Suprapubic skin (tissue), 4 donors: ENCODE measurements at regions not wholly inside any gene's neighbourhood (a gene's known extent, or its start where the extent isn't known, plus 50 kb on each side); places are given as distances from the start of the nearest gene placed in this dataset.
"Not testable (repeated sequence)": the region's sequence is repeated elsewhere in the genome, so short reads cannot be mapped to it uniquely, and the experiment has no call there.

Experiments used
- DNase-seq, 2 donors: peaks; one replicate each; pipeline ENCODE4 v3.0.0-alpha.2; 2019; ENCODE audit warnings: low spot score in 2 of 2
- H3K27ac ChIP-seq: fragments of 200-600 bp; sonication (generic); one replicate; pipeline ENCODE4 v1.5.1; 2019
- H3K27me3 ChIP-seq: fragments of 200-600 bp; sonication (generic); one replicate; pipeline ENCODE4 v1.5.1; 2019
- H3K36me3 ChIP-seq: fragments of 200-600 bp; sonication (generic); one replicate; pipeline ENCODE4 v1.5.1; 2019
- H3K4me1 ChIP-seq: fragments of 200-600 bp; sonication (generic); one replicate; pipeline ENCODE4 v1.5.1; 2019
- H3K4me3 ChIP-seq: fragments of 200-600 bp; sonication (generic); one replicate; pipeline ENCODE4 v1.5.1; 2019; ENCODE audit warnings: mild to moderate bottlenecking
- H3K9me3 ChIP-seq: fragments of 200-600 bp; sonication (generic); one replicate; pipeline ENCODE4 v1.5.1; 2019
- EP300 ChIP-seq: sonication (generic); formaldehyde crosslinking; IDR thresholded peaks from one replicate; pipeline ENCODE4 v1.6.1; 2017; ENCODE audit warnings: antibody characterized with exemption
- POLR2A ChIP-seq, 2 donors: fragments of 450-650 bp; IDR thresholded peaks; one replicate each; pipeline ENCODE4 v1.6.1; 2017; ENCODE audit warnings: antibody characterized with exemption in 2 of 2, mild to moderate bottlenecking in 2 of 2, moderate library complexity in 2 of 2
- POLR2AphosphoS5 ChIP-seq, 3 donors: sonication (generic); formaldehyde crosslinking; IDR thresholded peaks; one replicate each; pipeline ENCODE4 v1.6.1; 2017; ENCODE audit warnings: antibody characterized with exemption in 3 of 3
- WGBS: methylation state at CpG from one replicate; pipeline ENCODE4 v1.1.5; 2018; 5-methylcytosine and 5-hydroxymethylcytosine counted together
- TF ChIP-seq, protein P1 (sequence below), 2 donors: fragments of 200-600 bp in 1 of 2; fragments of 450-650 bp in 1 of 2; sonication (generic) in 1 of 2; IDR thresholded peaks; one replicate each; pipeline ENCODE4 v1.5.1; 2016 to 2019; ENCODE audit warnings: antibody characterized with exemption in 2 of 2, mild to moderate bottlenecking in 1 of 2, moderate library complexity in 1 of 2

- Histone ChIP-seq H3K9me3 (no peaks in the 10 kb centered on the region), H3K4me1 (no peaks in the 10 kb centered on the region), H3K4me3 (no peak overlapping the region), H3K27ac (no peak overlapping the region), H3K36me3 (no peaks in the 10 kb centered on the region), H3K27me3 (no peaks in the 10 kb centered on the region)
- no peak for DNase-seq
- TF ChIP-seq POLR2AphosphoS5 (IDR thresholded peaks at IDR 0.05) (no peak), EP300 (no peak), POLR2A (IDR thresholded peaks at IDR 0.05) (no peak)
- TF ChIP-seq, protein P1, sequence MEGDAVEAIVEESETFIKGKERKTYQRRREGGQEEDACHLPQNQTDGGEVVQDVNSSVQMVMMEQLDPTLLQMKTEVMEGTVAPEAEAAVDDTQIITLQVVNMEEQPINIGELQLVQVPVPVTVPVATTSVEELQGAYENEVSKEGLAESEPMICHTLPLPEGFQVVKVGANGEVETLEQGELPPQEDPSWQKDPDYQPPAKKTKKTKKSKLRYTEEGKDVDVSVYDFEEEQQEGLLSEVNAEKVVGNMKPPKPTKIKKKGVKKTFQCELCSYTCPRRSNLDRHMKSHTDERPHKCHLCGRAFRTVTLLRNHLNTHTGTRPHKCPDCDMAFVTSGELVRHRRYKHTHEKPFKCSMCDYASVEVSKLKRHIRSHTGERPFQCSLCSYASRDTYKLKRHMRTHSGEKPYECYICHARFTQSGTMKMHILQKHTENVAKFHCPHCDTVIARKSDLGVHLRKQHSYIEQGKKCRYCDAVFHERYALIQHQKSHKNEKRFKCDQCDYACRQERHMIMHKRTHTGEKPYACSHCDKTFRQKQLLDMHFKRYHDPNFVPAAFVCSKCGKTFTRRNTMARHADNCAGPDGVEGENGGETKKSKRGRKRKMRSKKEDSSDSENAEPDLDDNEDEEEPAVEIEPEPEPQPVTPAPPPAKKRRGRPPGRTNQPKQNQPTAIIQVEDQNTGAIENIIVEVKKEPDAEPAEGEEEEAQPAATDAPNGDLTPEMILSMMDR (IDR thresholded peaks at IDR 0.05): no peak
- 94% methylated on average over 4 of the region's 4 CpGs for WGBS
Observed at GRCh38 chr2:14994721-14995120, 362.2 kb downstream of the LRATD1 start.

DNA sequence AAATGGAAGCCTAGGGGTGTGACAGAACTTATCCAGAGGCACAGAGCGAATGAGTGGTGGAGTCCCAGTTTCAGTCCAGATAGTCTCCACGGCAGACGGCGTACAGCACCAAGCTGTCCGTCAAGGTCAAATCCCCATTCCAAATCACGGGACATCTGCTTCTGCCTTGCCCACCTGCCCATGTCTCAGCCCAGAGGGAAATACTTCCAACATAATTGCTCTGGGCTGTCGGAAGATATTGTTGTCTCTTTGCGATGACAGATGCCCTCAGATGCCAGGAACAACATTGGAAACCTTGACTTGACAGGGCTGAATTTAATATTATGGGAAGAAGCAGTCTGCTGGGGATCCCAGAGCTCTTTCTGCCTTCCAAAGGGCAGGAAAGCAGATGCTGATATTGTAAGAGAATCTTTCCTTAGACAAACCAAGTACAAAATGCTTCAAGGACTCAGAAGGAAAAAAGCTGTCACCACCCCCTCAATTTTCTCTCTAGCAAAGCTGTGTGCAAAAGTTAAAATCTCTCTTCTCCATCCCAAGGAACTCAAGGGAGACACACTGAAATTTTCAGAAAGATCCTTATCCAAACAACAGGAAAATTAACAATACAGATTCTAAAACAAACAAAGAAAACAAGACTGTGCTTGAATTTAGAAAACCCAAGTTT is 364.0 kb downstream of the LRATD1 start:
- Histone ChIP-seq H3K4me1 (no peaks in the 10 kb centered on the region), H3K4me3 (no peak overlapping the region), H3K27ac (no peak overlapping the region), H3K9me3 (no peaks in the 10 kb centered on the region), H3K36me3 (no peaks in the 10 kb centered on the region), H3K27me3 (no peaks in the 10 kb centered on the region)
- no peak for TF ChIP-seq EP300
- TF ChIP-seq, protein P1 (IDR thresholded peaks at IDR 0.05): no peak
- TF ChIP-seq POLR2A (IDR thresholded peaks at IDR 0.05): no peak
- no peak for TF ChIP-seq POLR2AphosphoS5 (IDR thresholded peaks at IDR 0.05)
- DNase-seq: no peak
- 87% methylated on average over 8 of the region's 8 CpGs for WGBS

GRCh38 chr2:14998546-14998945 is 366.0 kb downstream of the LRATD1 start:
- TF ChIP-seq POLR2AphosphoS5 (IDR thresholded peaks at IDR 0.05): no peak
- TF ChIP-seq POLR2A (IDR thresholded peaks at IDR 0.05): no peak
- no peak for TF ChIP-seq EP300
- TF ChIP-seq, protein P1 (IDR thresholded peaks at IDR 0.05): no peak
- no peaks in the 10 kb centered on the region for H3K4me1 ChIP-seq
- no peaks in the 10 kb centered on the region for H3K27me3 ChIP-seq
- 92% methylated on average over 3 of the region's 3 CpGs for WGBS
- no peaks in the 10 kb centered on the region for H3K36me3 ChIP-seq
- no peak overlapping the region for H3K27ac ChIP-seq
- H3K4me3 ChIP-seq: no peak overlapping the region
- no peaks in the 10 kb centered on the region for H3K9me3 ChIP-seq
- no peak for DNase-seq

- DNase-seq: no peak
- no peaks in the 10 kb centered on the region for H3K36me3 ChIP-seq
- H3K27ac ChIP-seq: no peak overlapping the region
- no peaks in the 10 kb centered on the region for H3K4me1 ChIP-seq
- 85% methylated on average over 7 of the region's 7 CpGs for WGBS
- H3K4me3 ChIP-seq: no peak overlapping the region
- H3K9me3 ChIP-seq: no peaks in the 10 kb centered on the region
- TF ChIP-seq POLR2AphosphoS5 (IDR thresholded peaks at IDR 0.05): no peak
- no peaks in the 10 kb centered on the region for H3K27me3 ChIP-seq
Observed at GRCh38 chr2:14999114-14999661, 366.7 kb downstream of the LRATD1 start.

GRCh38 chr2:15002519-15002918 is 370.0 kb downstream of the LRATD1 start:
- H3K9me3 ChIP-seq, H3K4me3 ChIP-seq, H3K4me1 ChIP-seq, H3K27ac ChIP-seq, DNase-seq, H3K27me3 ChIP-seq, H3K36me3 ChIP-seq: not testable (repeated sequence)
- no CpG with 5 or more reads among the region's 26 CpGs for WGBS

DNA sequence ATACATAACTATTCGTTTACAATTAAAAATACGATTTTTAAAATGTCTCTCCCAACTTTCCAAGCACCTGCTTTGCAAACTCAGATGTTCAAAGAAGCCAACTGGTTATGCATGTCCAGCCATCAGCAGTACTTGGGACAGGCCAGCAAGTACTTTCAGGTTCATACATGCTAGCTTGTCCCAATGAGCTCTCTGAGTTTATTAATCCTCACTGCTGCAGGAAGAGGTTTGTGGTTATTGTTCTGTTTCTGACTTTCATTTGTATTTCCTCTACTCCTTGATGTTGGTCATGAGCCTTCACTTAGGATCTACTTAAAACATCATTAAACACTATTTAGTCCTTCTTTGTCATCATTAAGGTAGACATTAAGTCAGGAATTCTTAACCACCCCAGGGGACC is 374.1 kb downstream of the LRATD1 start:
- H3K36me3 ChIP-seq: no peaks in the 10 kb centered on the region
- 85% methylated on average over 2 of the region's 2 CpGs for WGBS
- no peak overlapping the region for H3K27ac ChIP-seq
- no peaks in the 10 kb centered on the region for H3K4me1 ChIP-seq
- TF ChIP-seq POLR2AphosphoS5 (IDR thresholded peaks at IDR 0.05) (no peak), POLR2A (IDR thresholded peaks at IDR 0.05) (no peak), EP300 (no peak)
- TF ChIP-seq, protein P1 (IDR thresholded peaks at IDR 0.05): no peak
- DNase-seq: no peak
- no peaks in the 10 kb centered on the region for H3K9me3 ChIP-seq
- no peaks in the 10 kb centered on the region for H3K27me3 ChIP-seq
- H3K4me3 ChIP-seq: no peak overlapping the region
